Colon (tissue), 2 donors: ENCODE measurements at regions not wholly inside any gene's neighbourhood (a gene's known extent, or its start where the extent isn't known, plus 50 kb on each side); places are given as distances from the start of the nearest gene placed in this dataset.
"Not testable (repeated sequence)": the region's sequence is repeated elsewhere in the genome, so short reads cannot be mapped to it uniquely, and the experiment has no call there.

Experiments
- FAIRE-seq: peaks from 2 replicates; lab custom pipeline; 2012; peaks lifted over from hg19 to GRCh38; lab: Jason Lieb, UNC
- donor health status: control.
- donor health status: control.

DNA sequence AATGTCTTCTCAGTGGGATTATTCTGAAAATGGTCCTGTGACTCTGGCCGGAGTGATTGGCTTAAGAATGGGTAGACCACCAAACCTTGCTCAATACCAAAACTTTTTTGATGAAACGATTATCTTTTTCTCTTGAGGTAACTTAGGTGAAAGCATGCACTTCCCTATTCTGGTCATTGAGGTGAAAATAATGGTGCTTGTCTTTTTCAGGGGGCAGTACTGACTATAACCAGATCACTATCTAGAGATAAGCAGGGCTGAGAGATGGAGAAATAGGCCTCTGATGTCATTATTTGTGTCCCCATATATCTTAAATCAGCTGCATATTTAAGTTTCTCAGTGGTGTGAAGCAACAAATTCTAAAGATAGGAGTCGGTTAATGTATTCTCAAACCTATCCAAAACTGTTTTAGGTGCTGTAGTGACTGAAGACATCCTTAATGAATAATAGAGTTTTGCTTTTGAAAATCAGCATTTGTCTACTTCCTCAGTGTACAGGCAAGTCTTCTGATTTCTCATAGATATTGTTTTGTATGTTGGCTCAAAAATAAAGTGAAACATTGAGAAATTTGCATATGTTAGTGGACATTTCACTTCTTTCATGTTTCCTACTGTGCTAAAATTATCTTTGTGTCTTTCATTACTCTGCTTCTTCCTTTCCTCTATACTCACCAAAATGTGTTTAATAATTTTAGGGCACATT is 735.3 kb upstream of the ADGRL4 start:
- FAIRE-seq = no peak

DNA sequence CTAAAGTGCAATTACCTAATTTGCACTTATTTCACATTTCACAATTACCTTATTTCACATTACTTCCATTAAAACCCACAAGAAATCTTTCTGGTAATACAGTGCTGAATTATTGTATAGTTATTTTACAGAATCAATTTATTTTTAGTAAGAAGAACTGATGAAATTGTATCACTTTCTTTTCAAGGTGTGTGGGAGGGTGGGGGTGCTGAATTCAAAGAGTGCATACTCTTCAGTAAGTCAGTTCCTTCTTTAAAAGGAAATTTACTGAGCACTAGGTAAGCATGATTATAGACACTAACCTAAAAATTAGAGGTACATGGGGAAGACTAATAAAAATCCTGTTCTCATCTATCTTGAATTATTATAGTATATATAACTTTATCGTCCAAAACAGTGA is 731.6 kb upstream of the ADGRL4 start:
- FAIRE-seq = no peak

DNA sequence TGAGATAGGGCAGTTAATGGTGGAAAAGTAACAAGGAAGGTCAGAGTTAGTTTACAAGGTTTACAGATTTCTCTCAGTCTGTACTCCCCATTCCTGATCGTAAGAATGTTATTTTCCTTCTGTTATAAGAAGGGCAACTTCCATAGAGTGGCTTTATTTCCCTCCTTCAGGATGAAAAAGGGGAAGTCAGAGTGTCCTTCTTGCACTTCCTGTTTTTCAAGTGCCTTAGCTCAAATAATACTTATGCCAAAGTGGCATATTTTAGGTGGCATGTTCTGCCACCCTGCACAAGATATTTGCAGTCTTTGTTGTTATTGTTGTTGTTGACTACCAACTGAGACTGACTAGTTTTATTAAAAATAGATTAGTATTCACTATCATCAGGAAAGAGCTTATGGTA is 730.7 kb upstream of the ADGRL4 start:
- FAIRE-seq = no peak

DNA sequence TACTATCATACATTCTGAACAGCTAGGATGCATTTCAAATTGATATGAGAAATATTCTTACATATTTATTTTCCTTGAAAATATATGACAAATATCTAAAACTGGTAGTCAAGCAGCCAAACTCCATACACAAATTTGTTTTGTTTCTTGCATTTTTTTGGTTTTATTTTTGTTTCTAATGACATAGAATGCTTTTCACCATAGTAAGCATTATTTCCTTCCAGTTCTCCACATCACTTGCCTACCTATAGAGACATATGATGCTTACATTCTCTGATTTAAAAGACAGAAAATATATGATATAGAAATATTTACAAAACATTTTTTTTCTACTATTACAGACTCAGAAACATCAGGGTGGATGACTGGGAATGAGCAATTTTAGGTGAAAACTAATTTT is 726.4 kb upstream of the ADGRL4 start:
- no peak for FAIRE-seq

DNA sequence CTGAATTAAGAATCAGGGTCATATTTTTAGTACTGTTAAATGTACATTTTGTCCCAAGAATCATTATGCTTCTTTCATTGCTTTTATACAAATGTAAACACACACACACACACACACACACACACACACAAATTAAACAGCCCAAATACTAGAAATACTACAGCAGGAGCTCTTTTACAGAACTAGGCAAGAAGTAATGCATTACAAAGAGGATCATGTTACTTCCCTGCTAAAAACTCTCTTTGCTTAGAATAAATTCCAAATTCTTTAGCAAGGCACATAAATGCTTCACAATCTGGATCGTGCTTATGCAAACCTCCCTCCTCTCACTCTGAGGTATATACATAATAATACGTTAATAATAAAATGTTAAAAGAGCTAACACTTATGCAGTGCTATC is 720.4 kb upstream of the ADGRL4 start:
- FAIRE-seq = no peak

- FAIRE-seq = no peak
Measured at GRCh38 chr1:79726321-79726720, 719.8 kb upstream of the ADGRL4 start.

- no peak for FAIRE-seq
Measured at GRCh38 chr1:79716447-79716846, 709.9 kb upstream of the ADGRL4 start.

GRCh38 chr1:79714664-79715063 is 708.1 kb upstream of the ADGRL4 start:
- no peak for FAIRE-seq

DNA sequence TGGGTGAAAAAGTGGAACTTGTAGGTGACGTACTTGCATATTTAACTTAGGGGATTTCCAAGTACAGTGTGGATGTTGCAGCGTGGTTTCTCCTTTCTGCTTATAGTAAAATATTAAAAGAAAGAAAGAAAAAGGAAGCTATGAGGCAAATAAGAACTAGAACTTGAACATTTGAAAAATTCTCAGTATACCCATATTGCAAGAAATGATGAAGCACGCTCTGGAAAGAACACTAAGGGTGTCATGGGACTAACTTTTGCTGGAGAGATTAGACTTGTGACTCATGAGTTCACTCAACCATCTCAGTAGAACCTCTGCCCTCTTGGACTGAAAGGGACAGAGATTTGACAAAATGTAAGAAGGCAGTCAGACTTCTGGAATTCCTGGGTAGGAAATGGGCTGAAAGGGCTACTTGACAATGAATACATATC is 704.5 kb upstream of the ADGRL4 start:
- no peak for FAIRE-seq

- no peak for FAIRE-seq
Measured at GRCh38 chr1:79708646-79709265, 702.2 kb upstream of the ADGRL4 start.

- FAIRE-seq = no peak
Measured at GRCh38 chr1:79705218-79705617, 698.7 kb upstream of the ADGRL4 start.

- no peak for FAIRE-seq
Measured at GRCh38 chr1:79704067-79704466, 697.5 kb upstream of the ADGRL4 start.

- not testable (repeated sequence) for FAIRE-seq
Measured at GRCh38 chr1:79702336-79702999, 695.9 kb upstream of the ADGRL4 start.

DNA sequence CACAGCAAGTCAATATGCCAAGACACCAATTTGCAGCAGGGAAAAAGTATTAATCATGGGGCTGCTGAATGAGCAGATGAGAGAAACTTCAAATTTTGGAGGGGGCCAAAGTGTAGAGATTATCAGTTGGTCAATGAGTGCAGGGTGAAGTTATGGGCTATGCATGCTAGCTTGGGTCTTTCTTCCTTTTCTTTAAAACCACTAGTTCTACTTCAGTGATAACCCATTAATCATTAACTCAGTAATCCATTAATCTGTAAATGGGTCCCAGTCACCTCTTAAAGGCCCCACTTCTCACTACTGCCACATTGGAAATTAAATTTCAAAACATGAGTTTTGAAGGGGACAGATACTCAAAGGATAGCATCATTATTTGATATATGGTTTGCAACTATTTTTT is 688.6 kb upstream of the ADGRL4 start:
- no peak for FAIRE-seq

DNA sequence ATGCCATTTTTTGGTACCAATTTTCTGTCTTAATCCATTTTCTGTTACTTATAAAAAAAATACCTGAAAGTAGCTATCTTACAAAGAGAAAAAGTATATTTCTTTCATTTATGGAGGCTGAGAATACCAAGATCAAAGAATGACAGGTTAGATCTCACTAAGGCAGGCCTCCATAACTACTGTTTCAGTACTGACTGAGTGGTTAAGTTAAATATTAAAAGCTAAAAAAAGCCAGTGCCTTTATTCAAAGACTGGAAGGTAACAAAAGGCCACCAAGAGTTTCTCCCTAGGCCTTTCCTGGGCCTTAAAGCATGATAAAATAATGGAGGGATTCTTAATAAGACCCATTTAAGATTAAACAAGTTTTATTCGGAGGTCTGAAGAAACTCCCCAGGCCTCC is 687.7 kb upstream of the ADGRL4 start:
- no peak for FAIRE-seq

DNA sequence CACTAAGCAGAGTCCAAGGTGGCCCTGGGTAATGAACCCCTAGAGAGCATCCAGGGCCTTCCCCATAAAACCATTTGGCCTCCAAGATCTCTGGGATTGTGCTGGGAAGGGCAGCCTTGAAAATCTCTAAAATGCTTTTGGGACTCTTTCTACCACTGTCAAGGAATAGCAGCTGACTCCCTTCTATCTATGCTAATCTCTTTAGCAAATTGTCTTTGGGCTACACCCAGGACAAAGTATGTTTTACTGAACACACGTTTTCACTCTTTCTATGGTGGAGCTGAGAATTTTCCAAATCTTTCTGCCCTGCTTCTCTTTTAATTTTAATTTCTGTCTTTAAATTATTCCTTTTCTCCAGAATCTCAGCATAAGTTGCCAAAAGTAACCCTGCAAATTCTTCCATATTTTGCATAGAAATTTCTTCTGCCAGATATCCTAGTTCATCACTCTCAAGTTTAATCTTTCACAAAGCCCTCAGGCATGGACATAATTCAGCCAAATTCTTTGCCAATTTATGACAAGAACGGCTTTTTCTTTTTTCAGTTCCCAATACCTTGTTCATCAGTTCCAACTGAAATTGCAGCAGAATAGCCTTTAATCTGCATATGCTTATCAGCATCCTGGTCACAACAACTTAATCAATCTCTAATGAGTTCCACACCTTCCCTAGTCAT is 687.0 kb upstream of the ADGRL4 start:
- no peak for FAIRE-seq

DNA sequence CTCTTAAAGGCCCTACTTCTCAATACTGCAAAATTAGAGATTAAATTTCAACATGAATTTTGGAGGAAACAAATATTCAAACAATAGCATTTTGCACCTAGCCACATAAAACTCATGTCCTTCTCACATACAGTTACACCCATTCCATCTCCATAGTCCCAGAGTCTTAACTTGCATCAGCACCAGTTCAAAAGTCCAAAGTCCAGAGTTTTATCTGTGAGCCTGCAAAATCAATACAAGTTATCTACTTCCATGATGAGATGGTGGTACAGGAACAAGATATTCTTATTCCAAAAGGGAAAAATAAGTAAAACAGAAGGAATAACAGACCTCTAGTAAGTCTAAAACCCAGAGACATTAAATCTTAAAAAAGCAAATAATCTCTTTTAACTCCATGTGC is 686.0 kb upstream of the ADGRL4 start:
- FAIRE-seq = no peak

- FAIRE-seq = no peak
Measured at GRCh38 chr1:79688932-79689331, 682.4 kb upstream of the ADGRL4 start.

- FAIRE-seq = no peak
Measured at GRCh38 chr1:79683420-79683819, 676.9 kb upstream of the ADGRL4 start.

GRCh38 chr1:79682478-79682877 is 675.9 kb upstream of the ADGRL4 start:
- peak; percentile 58 for FAIRE-seq

DNA sequence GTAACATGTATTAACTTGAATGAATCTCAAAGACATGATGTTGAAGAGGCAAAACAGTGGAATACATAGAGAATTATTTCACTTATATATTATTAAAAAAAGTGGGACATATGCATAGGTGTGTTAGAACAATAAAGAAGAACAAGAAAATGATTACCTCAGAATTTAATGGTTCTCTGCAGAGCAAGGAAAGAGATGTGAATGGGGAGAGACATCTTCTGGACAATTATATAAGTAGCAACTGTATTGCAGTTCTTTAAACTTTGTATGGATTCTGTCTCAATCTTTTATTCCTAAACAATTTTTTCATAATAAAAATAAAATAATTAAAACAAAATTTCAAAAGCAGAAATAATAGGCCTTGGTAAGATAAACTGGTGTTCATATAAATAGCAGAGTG is 674.9 kb upstream of the ADGRL4 start:
- no peak for FAIRE-seq

DNA sequence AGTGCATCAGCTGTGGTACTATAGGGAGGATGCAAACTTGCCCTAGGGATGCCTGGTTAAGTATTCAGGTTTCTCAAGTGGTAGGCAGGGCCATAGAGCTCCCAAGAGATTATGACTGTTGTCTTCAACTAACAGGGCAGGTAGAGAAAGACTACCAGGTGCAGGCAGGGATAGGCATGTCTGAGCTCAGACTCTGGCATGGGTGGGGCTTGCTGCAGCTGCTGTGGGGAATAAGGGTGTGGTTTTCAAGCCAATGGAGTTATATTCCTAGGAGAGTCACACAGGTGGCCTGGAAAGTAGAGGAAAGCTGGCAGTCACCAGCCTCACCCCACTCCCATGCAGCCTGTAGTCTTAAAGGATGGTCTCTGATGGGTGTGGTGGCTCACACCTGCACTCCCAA is 673.4 kb upstream of the ADGRL4 start:
- FAIRE-seq = no peak
